Stimulated activated CD4-positive, alpha-beta T cell treated with anti-CD3 and anti-CD28 coated beads, Interleukin-4, amount 100 ng/mL, for 24 hours (primary cell): ENCODE measurements at regions not wholly inside any gene's neighbourhood (a gene's known extent, or its start where the extent isn't known, plus 50 kb on each side); places are given as distances from the start of the nearest gene placed in this dataset.

Experiments
- DNase-seq: peaks from one replicate; pipeline ENCODE4 v3.0.0-alpha.2; 2020

DNA sequence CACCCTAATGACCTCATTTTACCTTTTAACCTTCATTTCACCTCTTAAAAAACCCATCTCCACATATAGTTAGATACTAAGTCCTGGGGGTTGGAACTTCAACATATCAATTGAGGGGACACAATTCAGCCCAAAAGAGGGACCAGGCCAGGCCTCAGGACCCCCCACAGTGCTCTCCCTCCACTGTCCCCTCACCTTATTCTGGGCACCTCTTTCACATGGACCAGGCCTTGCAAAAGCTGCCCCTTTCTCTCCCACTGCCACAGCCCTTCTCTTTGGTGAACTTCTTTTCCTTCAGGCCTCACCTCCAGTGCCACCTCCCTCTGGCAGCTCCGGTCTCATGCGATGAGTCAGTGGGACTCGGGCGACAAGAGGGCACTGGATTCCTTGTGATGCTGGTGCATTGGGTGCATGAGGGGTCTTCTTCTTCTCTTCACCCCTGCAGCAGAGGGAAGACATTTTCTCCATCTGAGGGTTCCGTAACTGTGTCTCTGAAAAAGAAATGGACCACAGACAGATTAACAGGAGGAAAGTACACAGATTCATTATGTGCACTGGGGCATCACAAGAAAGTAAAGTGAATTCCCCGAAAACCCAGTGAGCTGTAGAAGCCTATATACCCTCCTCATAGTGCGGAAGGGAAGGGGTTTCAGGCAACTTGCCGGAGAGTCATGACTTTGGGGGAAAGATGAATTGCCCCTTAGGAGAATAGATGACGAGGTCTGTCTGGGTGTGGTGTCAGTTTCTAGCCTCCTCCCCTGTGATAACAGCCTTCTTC, 288.7 kb upstream of the IGFBP3 start:
- no peak for DNase-seq

DNA sequence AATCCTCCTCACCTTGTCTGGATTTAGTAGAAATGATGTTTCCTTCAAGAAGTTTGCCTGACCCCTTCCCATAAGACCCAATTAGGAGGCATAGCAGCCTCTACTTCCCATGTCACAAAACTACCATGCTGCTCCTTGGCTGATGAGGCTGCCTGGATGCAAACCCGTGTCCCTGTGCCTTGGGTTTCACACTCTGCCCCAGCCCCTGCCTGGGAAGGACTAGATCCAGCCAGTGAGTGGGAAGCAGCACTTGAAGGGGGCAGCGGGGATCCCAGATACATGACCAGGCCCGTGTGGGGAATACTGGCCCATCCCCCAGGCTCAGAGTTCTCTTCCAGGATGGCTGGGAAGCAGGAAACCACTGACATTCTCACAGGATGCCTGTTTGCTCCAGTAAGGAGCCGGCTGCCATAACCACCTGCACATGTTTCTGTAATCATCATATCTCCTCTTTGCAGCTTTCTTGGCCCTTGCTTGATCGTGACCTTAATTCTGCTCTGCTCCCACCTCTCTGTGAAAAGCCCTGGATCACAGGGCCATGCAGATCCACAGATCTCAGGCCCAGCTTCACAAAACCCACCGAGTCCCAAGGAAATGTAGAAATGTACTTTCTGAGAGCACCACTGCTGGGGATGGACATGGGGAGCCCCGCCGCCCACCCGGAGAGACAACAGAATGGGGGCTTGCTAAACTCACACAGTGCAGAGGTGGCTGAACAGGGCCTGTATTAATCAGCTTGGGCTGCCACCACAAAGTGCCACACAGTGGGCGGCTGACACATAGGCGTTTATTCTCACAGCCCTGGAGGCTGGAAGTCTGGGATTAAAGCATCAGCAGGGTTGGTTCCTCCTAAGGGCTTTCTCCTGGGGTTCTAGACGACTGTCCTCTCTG, 287.8 kb upstream of the IGFBP3 start:
- DNase-seq: no peak

GRCh38 chr7:46207931-46208634, 287.0 kb upstream of the IGFBP3 start:
- DNase-seq: no peak

DNA sequence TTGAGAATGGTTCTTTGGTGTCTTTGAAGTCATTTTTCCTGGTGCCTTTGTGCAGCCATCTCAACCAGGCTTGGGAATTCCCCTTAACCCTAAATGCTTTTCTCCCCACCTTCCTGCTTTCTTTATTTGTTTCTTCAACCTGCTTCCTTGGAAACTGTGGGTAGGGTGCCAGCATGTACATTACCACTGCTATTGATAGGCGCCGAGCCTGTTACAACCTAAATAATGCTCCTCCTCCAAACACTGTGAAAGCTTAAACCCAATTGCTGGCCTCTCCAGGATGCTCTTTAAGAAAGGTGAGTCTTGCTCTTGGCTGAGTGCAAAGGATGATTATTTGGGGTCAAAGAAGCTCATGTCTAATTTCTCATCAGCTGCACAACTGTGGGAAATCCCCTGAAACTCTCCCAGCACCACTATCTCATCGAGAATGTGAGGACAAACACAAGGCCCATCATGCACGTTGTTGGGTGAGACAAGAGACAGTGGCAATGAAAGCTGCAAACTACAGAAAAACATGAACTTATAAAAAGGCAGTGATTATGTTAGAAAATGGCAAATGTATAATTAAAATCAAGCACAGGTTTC, 285.5 kb upstream of the IGFBP3 start:
- DNase-seq: no peak

- no peak for DNase-seq
Measured at GRCh38 chr7:46205478-46205877, 284.4 kb upstream of the IGFBP3 start.

DNA sequence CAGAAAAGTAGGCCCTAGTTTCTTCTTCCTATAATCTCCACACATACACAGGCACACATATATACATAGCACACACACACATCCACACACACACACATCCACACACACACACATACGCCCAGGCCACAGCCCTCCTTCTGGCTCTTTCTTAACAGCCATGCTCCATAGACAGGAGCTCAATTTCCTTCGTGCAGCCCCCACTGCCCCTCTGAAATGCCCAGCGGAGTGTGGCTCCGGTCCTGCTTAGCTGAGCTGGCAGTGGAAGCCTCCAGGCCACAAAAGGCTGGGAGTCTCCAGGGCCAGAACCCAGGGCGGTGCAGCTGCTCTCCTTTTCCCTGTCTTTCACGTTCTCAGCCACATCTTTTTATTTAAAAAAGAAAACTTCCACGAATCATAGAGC, 282.9 kb upstream of the IGFBP3 start:
- no peak for DNase-seq

- no peak for DNase-seq
Measured at GRCh38 chr7:46202379-46202778, 281.3 kb upstream of the IGFBP3 start.

- DNase-seq: no peak
Measured at GRCh38 chr7:46201961-46202360, 280.9 kb upstream of the IGFBP3 start.

DNA sequence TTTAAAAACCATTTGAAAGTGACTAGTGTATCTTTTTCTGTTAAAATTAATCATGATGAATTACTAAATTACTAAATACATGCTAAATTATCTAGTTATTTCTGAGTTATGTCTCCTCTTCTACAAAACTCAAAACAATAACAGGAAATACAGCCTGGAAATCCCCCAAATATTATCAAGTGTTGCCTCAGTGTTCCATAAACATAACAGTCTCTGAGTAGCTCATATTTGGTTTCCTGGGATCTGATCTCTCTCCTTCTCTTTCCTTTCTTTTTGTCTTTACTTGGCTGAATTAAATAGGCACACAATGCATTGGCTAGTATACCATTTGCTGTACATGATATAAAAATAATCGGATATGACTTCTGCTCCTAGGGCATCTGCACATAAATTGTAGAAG, 277.6 kb upstream of the IGFBP3 start:
- DNase-seq: no peak

DNA sequence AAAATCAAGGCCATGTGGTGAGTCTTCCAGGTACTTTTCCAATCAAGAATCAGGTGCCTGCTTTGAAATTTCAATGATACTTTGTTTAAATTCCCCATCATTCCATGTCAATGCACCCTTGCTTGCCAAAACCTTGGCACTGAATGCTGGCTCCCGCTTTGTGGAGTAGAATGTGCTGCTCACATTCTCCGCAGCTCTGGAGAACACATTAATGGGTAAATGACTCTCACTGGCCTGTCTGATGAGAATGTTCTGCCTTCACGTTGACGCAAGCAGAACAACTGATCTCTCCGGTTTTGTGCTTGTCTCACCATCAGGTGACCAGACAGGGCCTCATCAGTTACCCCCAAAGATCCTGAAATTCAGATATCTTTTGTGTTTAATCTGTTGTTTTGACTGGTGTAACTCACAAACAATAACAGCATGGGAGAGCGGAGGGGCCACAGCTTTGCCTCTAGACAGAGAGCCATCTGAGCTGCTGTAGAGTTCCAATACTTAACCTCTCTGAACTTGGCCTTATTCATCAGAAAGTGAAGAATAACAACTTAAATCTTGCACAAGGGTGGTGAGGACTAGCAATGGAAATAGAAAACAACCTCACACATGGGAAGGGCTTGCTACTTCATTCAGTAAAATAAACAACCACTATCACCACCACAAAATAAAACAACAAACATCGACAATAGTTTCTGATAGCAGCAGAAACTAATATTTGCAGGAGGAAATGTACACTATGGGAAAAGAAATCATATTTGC, 276.9 kb upstream of the IGFBP3 start:
- DNase-seq: no peak

GRCh38 chr7:46195934-46196333, 274.9 kb upstream of the IGFBP3 start:
- DNase-seq: no peak

DNA sequence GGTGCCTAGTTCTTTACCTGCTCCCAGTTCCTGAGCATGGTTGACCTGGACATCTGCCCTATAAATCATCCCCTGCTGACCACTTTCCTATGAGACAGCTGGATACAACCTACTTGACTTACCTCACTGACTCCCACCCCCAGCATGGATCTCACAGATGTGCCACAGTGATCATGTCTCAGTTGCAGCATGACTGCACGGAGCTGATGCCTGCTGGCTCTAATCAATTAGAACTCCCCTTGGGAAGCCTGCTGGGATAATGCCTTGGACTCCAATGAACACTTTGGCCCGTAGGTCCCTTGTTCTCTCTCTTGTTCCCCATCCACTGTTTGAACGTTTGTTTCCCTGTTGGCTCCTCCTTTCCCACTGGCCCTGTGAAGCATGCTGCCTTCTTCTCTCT, 271.2 kb upstream of the IGFBP3 start:
- DNase-seq: no peak

- DNase-seq: no peak
Measured at GRCh38 chr7:46191776-46192175, 270.7 kb upstream of the IGFBP3 start.

GRCh38 chr7:46191296-46191695, 270.2 kb upstream of the IGFBP3 start:
- DNase-seq: no peak

DNA sequence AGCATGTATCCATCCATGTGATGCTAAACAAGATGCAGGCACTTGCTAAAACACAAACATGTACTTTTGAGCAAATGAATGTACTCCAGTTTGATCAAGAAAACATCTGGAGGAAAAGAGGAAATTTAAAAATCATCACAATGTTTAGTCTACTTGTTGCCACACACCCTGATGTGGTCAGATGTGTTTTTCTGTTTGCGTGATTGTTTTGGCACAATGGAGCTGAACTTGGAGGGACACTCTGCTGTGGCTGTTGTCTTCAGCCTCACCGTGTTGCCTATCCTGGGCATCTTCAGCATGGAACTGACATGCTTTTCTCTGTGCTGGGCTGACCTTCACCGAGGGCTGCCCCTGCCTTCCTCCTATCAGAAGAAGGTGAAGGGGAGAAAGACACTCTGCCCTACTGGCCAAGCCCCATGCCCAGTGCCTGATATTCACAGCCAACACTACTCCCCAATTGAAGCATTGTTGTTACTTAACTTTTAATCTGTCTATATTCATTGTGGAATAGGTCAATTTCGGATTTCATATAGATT, 268.3 kb upstream of the IGFBP3 start:
- DNase-seq: no peak

DNA sequence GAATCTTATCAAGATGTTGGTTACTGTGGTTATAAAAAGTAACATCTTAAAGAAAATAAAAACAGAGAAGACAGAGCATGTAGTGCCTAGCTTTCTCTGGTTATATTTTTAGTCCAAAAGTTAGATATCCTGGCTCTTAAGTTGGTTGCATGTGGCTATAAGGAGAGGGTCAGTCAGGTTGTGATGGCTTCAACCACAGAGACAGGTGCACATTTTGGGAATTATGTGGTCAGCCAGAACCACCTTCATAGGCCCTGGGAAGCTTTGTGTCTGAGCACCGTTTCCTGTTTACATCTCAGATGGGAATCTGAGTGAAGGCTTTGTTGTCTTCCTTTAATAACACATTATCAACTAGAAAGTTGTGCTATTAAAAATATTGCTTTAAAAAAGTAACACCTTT, 265.1 kb upstream of the IGFBP3 start:
- DNase-seq: no peak

DNA sequence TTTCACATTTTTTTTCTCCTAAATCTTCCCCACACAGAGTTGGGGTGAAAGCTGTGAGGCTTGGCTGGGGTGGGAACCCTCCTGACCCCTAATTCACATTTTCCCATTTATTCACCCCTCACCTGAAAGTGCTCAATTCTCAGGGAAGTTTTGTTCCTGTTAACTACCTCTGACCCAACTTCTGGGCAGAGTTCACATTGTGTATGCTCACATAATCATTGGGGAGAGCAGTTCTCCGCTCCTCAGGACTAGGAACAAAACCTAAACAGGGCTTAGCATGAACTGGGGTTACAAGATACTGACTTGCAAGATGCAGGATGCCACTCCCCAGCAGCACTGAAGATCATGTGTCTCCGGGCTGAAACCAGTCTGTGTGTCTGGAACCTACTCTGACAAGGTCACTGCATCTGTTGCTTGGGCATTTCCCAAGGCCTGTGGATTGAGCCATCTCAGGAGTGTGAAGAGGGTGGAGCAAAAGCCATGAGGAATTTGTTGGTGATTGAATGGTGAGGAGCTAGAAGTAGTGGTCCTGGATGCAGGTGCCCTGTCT, 258.1 kb upstream of the IGFBP3 start:
- DNase-seq: no peak

- DNase-seq: no peak
Measured at GRCh38 chr7:46178661-46179060, 257.6 kb upstream of the IGFBP3 start.

DNA sequence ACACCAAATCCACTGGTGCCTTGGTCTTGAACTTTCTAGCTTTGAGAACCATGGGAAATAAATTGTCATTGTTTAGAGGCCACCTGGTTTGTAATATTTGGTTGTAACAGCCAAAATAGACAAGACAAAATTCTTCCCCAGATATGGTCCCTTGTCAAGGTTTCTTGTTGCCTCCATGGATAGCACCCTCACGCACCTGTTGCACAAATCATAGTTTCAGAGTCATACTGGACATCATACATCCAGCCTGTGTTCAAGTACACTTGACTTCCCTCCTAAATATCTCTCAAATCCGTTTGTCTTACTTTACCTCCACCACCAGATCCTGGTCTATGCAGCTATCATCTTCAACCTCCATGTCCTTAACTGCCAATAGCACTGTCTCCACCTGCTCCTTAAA, 256.7 kb upstream of the IGFBP3 start:
- no peak for DNase-seq

GRCh38 chr7:46175221-46175620, 254.1 kb upstream of the IGFBP3 start:
- no peak for DNase-seq

DNA sequence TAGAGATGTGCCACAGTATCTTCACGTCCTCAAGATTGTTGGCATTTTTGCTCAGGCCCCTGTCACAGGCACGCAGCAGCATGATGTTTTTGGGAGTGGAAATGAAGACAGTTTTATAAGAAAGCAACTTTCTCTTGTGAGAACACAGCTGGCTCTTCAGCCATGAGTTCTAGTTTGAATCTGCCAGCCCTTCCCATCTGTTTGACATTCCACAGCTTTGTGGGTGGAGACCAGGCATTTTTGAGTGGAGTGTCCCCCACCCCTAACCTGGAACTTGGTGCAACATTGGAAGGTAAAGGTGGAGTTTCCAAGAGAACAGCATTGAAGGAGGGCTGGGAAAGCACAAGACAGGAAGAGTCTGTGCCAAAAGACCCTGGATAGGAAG, 253.1 kb upstream of the IGFBP3 start:
- no peak for DNase-seq
